ENCODE measurements at regions not wholly inside any gene's neighbourhood (a gene's known extent, or its start where the extent isn't known, plus 50 kb on each side); places are given as distances from the start of the nearest gene placed in this dataset.

DNA sequence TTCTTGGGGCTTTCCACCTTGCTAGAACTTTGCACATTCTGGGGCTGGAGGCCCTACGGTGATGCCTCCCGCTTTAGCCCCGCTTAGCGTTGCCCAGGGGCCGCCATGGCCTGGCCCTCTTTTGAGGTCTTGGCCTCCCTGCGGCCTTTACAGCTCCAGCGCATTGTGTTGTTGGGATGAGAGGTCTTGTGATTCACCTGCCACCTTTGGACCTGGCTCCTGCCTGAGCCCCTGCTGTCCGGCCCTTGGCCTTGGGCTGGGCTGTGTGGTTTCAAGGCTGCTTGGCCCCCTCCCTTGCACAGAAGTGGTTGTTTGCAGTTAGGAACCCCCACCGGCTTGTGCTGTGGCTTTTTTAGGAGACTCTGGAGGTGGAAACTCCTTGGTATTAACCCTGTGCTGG, 61.0 kb upstream of the CDH4 start:
- DNase-seq (ENCODE audit: low read depth in 2 of 2): no peak

DNA sequence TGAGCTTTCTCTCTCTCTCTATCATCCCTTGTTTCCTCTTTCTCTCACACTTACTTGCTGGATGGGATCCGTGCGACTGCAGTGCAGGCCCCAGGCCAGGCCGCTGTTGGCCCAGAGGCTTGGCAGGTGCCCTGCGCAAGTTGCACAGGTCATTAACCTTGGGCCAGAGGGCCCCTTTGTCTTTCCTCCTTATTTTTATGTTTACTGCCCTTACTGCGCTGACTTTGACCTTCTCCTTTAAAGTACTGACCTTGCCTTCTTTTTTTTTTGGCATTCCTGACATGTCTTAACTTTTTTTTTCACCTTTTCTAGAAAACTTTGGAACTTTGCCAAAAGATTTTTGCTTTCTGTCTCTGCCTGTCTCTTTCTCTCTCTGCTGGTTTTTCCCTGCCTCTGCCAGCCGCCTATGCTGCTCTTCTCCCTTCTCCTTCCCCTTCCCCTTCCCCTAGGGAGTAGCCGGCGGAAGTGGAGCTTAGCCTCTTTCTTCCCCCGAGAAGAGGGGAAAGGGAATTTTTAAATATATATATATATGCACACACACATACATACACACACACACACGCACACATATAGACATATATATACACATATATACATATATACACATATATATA, 59.6 kb upstream of the CDH4 start:
- no peak for DNase-seq (ENCODE audit: low read depth in 2 of 2)

DNA sequence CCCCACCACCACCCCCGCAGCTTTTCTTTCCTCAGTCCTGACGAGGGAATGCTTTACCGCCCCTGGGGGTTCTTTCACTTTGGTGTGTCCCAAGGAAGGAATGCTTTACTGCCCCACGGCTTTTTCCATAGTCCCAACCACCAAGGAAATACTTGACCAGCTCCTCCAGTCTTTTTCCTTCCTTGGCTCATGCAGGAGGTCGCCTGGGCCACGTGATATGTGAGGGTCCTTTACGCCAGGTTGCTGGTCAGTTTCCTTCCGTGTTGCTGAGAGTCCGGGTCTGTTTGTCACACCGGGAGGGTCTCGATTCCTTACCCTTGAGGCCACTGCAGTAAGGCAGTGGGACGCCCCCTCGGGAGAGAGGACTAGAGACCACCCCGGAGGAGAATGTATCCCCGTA, 58.9 kb upstream of the CDH4 start:
- no peak for DNase-seq (ENCODE audit: low read depth in 2 of 2)
